Spleen (tissue), 7 donors: ENCODE measurements at regions not wholly inside any gene's neighbourhood (a gene's known extent, or its start where the extent isn't known, plus 50 kb on each side); places are given as distances from the start of the nearest gene placed in this dataset.

Experiments
- POLR2A ChIP-seq, 3 donors: fragments of 450-650 bp; IDR thresholded peaks; one replicate each; pipeline ENCODE4 v1.5.1; 2017; ENCODE audit warnings: antibody characterized with exemption in 3 of 3, mild to moderate bottlenecking in 1 of 3
- TF ChIP-seq, protein P1 (sequence below), 11 experiments: fragments of 200-600 bp in 7 of 11; fragments of 450-650 bp in 4 of 11; sonication (generic) in 4 of 11; IDR thresholded peaks in 8 of 11; conservative IDR thresholded peaks in 3 of 11; 1 replicate in 7 of 11; 2 replicates in 4 of 11; pipeline versions ENCODE4 v1.4.0 to v1.8.0; 2016 to 2021; ENCODE audit warnings: antibody characterized with exemption in 11 of 11, inconsistent platforms in 4 of 11, mild to moderate bottlenecking in 1 of 11
- donor health status: DM: no; HTN: no; CAD: no; lungs with moderate emphysema.
- donor health status: DM: no; HTN: no; CAD: no.
- donor health status: DM: no; HTN: no; CAD: no.

DNA sequence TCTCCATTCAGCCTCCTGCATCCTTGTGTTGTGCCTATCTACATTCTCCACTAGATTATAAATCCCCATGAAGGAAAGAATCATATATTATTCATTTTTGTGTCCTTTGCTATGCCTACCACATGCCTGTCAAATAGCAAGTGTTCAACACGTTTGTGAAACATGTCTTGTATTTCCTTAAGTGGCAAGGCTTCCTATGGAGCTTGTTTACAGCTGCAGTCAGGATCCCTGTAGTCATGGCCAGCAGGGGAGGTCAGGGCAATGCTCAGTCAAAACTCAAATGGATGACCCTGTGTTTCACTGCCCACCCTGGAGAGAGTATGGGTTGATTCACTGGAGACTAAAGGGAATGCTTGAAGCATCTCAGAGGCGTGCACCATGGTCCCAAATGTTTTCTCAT lies 191.7 kb upstream of the ATP11B start:
- TF ChIP-seq, protein P1, sequence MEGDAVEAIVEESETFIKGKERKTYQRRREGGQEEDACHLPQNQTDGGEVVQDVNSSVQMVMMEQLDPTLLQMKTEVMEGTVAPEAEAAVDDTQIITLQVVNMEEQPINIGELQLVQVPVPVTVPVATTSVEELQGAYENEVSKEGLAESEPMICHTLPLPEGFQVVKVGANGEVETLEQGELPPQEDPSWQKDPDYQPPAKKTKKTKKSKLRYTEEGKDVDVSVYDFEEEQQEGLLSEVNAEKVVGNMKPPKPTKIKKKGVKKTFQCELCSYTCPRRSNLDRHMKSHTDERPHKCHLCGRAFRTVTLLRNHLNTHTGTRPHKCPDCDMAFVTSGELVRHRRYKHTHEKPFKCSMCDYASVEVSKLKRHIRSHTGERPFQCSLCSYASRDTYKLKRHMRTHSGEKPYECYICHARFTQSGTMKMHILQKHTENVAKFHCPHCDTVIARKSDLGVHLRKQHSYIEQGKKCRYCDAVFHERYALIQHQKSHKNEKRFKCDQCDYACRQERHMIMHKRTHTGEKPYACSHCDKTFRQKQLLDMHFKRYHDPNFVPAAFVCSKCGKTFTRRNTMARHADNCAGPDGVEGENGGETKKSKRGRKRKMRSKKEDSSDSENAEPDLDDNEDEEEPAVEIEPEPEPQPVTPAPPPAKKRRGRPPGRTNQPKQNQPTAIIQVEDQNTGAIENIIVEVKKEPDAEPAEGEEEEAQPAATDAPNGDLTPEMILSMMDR (IDR thresholded peaks at IDR 0.05 in 8 of 11, conservative IDR thresholded peaks at IDR 0.05 in 3 of 11), result no peak
- no peak for TF ChIP-seq POLR2A (IDR thresholded peaks at IDR 0.05)
